H9 (cell line): ENCODE measurements at regions not wholly inside any gene's neighbourhood (a gene's known extent, or its start where the extent isn't known, plus 50 kb on each side); places are given as distances from the start of the nearest gene placed in this dataset.

ENCODE experiments used
- DNase-seq: peaks from one replicate; pipeline ENCODE4 v3.0.0-alpha.2; 2017
- H2AFZ ChIP-seq: one replicate; pipeline ENCODE4 v1.6.1; 2013; ENCODE audit warnings: mild to moderate bottlenecking, low read length, control low read depth, moderate library complexity
- H2AK5ac ChIP-seq: 2 replicates; pipeline ENCODE4 v1.6.1; 2013; ENCODE audit warnings: low read length, control low read depth, mixed read lengths; ENCODE audit not compliant: insufficient read length
- H2BK120ac ChIP-seq: one replicate; pipeline ENCODE4 v1.6.1; 2013; ENCODE audit warnings: low read depth, mild to moderate bottlenecking, low read length, control low read depth, inconsistent platforms; ENCODE audit not compliant: poor library complexity, severe bottlenecking
- H2BK12ac ChIP-seq: 2 replicates; pipeline ENCODE4 v1.6.1; 2013; ENCODE audit warnings: low read length, control low read depth, mixed read lengths, low read depth; ENCODE audit not compliant: insufficient read length
- H2BK15ac ChIP-seq: 2 replicates; pipeline ENCODE4 v1.6.1; 2013; ENCODE audit warnings: low read depth, low read length, control low read depth
- H2BK20ac ChIP-seq: one replicate; pipeline ENCODE4 v1.6.1; 2013; ENCODE audit warnings: low read depth, mild to moderate bottlenecking, low read length, control low read depth, inconsistent platforms; ENCODE audit not compliant: poor library complexity, severe bottlenecking
- H2BK5ac ChIP-seq: 2 replicates; pipeline ENCODE4 v1.6.1; 2013; ENCODE audit warnings: low read length, control low read depth, mixed read lengths; ENCODE audit not compliant: insufficient read length
- H3K14ac ChIP-seq: 2 replicates; pipeline ENCODE4 v1.6.1; 2013; ENCODE audit warnings: low read length, control low read depth; ENCODE audit not compliant: insufficient read depth
- H3K18ac ChIP-seq: 2 replicates; pipeline ENCODE4 v1.6.1; 2013; ENCODE audit warnings: low read depth, mild to moderate bottlenecking, mixed read lengths, low read length, control low read depth; ENCODE audit not compliant: insufficient read length
- H3K23ac ChIP-seq: 2 replicates; pipeline ENCODE4 v1.6.1; 2013; ENCODE audit warnings: low read length, control low read depth, mixed read lengths, low read depth; ENCODE audit not compliant: insufficient read length
- H3K23me2 ChIP-seq: 2 replicates; pipeline ENCODE4 v1.6.1; 2013; ENCODE audit warnings: low read depth, mild to moderate bottlenecking, mixed read lengths, low read length, control low read depth; ENCODE audit not compliant: insufficient read length, poor library complexity, severe bottlenecking
- H3K27ac ChIP-seq: 2 replicates; pipeline ENCODE4 v1.5.1; 2013; ENCODE audit warnings: low read length, control low read depth, mixed read lengths, low read depth; ENCODE audit not compliant: insufficient read length
- H3K27me3 ChIP-seq: 2 replicates; pipeline ENCODE4 v1.6.1; 2013; ENCODE audit warnings: low read length, control low read depth, inconsistent platforms; ENCODE audit not compliant: insufficient read depth
- H3K4ac ChIP-seq: 2 replicates; pipeline ENCODE4 v1.6.1; 2013; ENCODE audit warnings: low read depth, mild to moderate bottlenecking, control low read depth, inconsistent platforms, low read length, moderate library complexity
- H3K4me1 ChIP-seq: 2 replicates; pipeline ENCODE4 v1.6.1; 2013; ENCODE audit warnings: low read length, control low read depth, inconsistent platforms; ENCODE audit not compliant: insufficient read depth
- H3K4me2 ChIP-seq: 2 replicates; pipeline ENCODE4 v1.6.1; 2013; ENCODE audit warnings: low read length, control low read depth, mixed read lengths; ENCODE audit not compliant: insufficient read length, insufficient read depth
- H3K56ac ChIP-seq: 2 replicates; pipeline ENCODE4 v1.6.1; 2013; ENCODE audit warnings: low read depth, mild to moderate bottlenecking, mixed read lengths, low read length, control low read depth; ENCODE audit not compliant: insufficient read length
- H3K79me1 ChIP-seq: 2 replicates; pipeline ENCODE4 v1.6.1; 2013; ENCODE audit warnings: low read depth, mild to moderate bottlenecking, moderate library complexity, low read length, control low read depth, inconsistent platforms; ENCODE audit not compliant: insufficient read depth, poor library complexity, severe bottlenecking
- H3K79me2 ChIP-seq: 2 replicates; pipeline ENCODE4 v1.6.1; 2013; ENCODE audit warnings: low read length, control low read depth, inconsistent platforms; ENCODE audit not compliant: insufficient read depth
- H3K9ac ChIP-seq: 2 replicates; pipeline ENCODE4 v1.6.1; 2013; ENCODE audit warnings: low read length, control low read depth, mixed read lengths; ENCODE audit not compliant: insufficient read length; ENCODE audit errors: extremely low read depth
- H3K9me3 ChIP-seq: one replicate; pipeline ENCODE4 v1.6.1; 2013; ENCODE audit warnings: low read depth, low read length, inconsistent platforms; ENCODE audit not compliant: control insufficient read depth
- H3T11ph ChIP-seq: one replicate; pipeline ENCODE4 v1.6.1; 2013; ENCODE audit warnings: mild to moderate bottlenecking, low read length, control low read depth, inconsistent platforms
- H4K20me1 ChIP-seq: one replicate; pipeline ENCODE4 v1.6.1; 2013; ENCODE audit not compliant: control insufficient read depth, insufficient read length, insufficient read depth
- H4K5ac ChIP-seq: 2 replicates; pipeline ENCODE4 v1.6.1; 2013; ENCODE audit warnings: low read depth, mild to moderate bottlenecking, mixed read lengths, low read length, control low read depth; ENCODE audit not compliant: insufficient read length
- H4K8ac ChIP-seq: replicated peaks from 2 replicates; pipeline ENCODE4 v1.6.1; 2013; ENCODE audit warnings: low read length, control low read depth, mixed read lengths, low read depth; ENCODE audit not compliant: insufficient read length
- H4K91ac ChIP-seq: 2 replicates; pipeline ENCODE4 v1.6.1; 2013; ENCODE audit warnings: low read depth, mild to moderate bottlenecking, moderate library complexity, mixed read lengths, low read length, control low read depth; ENCODE audit not compliant: insufficient read length
- H3K27ac Mint-ChIP-seq, 3 experiments: 2 replicates in 2 of 3; 3 replicates in 1 of 3; pipeline ENCODE4 v1.8.0; 2020 to 2021; ENCODE audit warnings: mixed read lengths in 3 of 3, mild to moderate bottlenecking in 1 of 3, moderate library complexity in 1 of 3
- H3K27me3 Mint-ChIP-seq: 2 replicates; pipeline ENCODE4 v1.8.0; 2021; ENCODE audit warnings: low read depth, mild to moderate bottlenecking, moderate library complexity, mixed read lengths
- H3K36me3 Mint-ChIP-seq, 3 experiments: 2 replicates in 2 of 3; 3 replicates in 1 of 3; pipeline ENCODE4 v1.8.0; 2020 to 2021; ENCODE audit warnings: low read depth in 3 of 3, mixed read lengths in 3 of 3; ENCODE audit not compliant: insufficient read depth in 1 of 3
- H3K4me1 Mint-ChIP-seq, 2 experiments: 2 replicates each; pipeline ENCODE4 v1.8.0; 2020; ENCODE audit warnings: mixed read lengths in 2 of 2
- H3K4me3 Mint-ChIP-seq, 2 experiments: 2 replicates in 1 of 2; 3 replicates in 1 of 2; pipeline ENCODE4 v1.8.0; 2020 to 2021; ENCODE audit warnings: mild to moderate bottlenecking in 2 of 2, mixed read lengths in 2 of 2, moderate library complexity in 1 of 2
- H3K9me3 Mint-ChIP-seq, 2 experiments: 2 replicates in 1 of 2; 3 replicates in 1 of 2; pipeline ENCODE4 v1.8.0; 2020; ENCODE audit warnings: mild to moderate bottlenecking in 2 of 2, mixed read lengths in 2 of 2, moderate library complexity in 1 of 2
- whole genome bisulfite sequencing: extraction: QIAGEN DNeasy Blood & Tissue Kit; methylation state at CpG from one replicate; pipeline ENCODE4 v1.1.7; 2013; ENCODE audit warnings: missing lambda C conversion rate, low lambda C conversion rate, mixed read lengths; ENCODE audit not compliant: insufficient read length; ENCODE audit errors: extremely low coverage; 5-methylcytosine and 5-hydroxymethylcytosine counted together
- TF ChIP-seq, protein P1 (sequence below): fragments of 200-600 bp; sonication (generic); conservative IDR thresholded peaks from 3 replicates; pipeline ENCODE4 v1.8.0; 2021; ENCODE audit warnings: antibody characterized with exemption, mild to moderate bottlenecking

GRCh38 chr5:38013107-38013506, 173.3 kb upstream of the GDNF start:
- Mint-ChIP-seq H3K4me3 (no peak overlapping the region), H3K4me1 (peaks cover 7% of the 10 kb centered on the region in 2 experiments), H3K27me3 (no peaks in the 10 kb centered on the region), H3K9me3 (no peaks in the 10 kb centered on the region), H3K36me3 (no peaks in the 10 kb centered on the region; a peak in 1 of 7 replicates), H3K27ac (no peak overlapping the region)
- H2BK15ac ChIP-seq: no peak overlapping the region
- no peak overlapping the region for H4K5ac ChIP-seq
- no peak overlapping the region for H2AFZ ChIP-seq
- H3K4me1 ChIP-seq: no peaks in the 10 kb centered on the region
- TF ChIP-seq, protein P1, sequence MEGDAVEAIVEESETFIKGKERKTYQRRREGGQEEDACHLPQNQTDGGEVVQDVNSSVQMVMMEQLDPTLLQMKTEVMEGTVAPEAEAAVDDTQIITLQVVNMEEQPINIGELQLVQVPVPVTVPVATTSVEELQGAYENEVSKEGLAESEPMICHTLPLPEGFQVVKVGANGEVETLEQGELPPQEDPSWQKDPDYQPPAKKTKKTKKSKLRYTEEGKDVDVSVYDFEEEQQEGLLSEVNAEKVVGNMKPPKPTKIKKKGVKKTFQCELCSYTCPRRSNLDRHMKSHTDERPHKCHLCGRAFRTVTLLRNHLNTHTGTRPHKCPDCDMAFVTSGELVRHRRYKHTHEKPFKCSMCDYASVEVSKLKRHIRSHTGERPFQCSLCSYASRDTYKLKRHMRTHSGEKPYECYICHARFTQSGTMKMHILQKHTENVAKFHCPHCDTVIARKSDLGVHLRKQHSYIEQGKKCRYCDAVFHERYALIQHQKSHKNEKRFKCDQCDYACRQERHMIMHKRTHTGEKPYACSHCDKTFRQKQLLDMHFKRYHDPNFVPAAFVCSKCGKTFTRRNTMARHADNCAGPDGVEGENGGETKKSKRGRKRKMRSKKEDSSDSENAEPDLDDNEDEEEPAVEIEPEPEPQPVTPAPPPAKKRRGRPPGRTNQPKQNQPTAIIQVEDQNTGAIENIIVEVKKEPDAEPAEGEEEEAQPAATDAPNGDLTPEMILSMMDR: no peak
- no peak overlapping the region for H3K23ac ChIP-seq
- H3K4me2 ChIP-seq: no peak overlapping the region
- H3K18ac ChIP-seq: no peak overlapping the region
- no peak for DNase-seq
- H2BK5ac ChIP-seq: no peak overlapping the region
- no peak overlapping the region for H3K9ac ChIP-seq
- no peak overlapping the region for H3K56ac ChIP-seq
- no CpG with 5 or more reads among the region's 3 CpGs for WGBS
- H3K27ac ChIP-seq: no peak overlapping the region
- H2BK20ac ChIP-seq: no peak overlapping the region
- no peak overlapping the region for H2AK5ac ChIP-seq
- H3K4ac ChIP-seq: no peak overlapping the region
- no peak overlapping the region for H4K91ac ChIP-seq
- H3K79me1 ChIP-seq: no peaks in the 10 kb centered on the region
- H3K14ac ChIP-seq: no peak overlapping the region
- no peaks in the 10 kb centered on the region for H3K27me3 ChIP-seq
- H3K23me2 ChIP-seq: no peaks in the 10 kb centered on the region
- H3K9me3 ChIP-seq: no peaks in the 10 kb centered on the region
- no peak overlapping the region for H2BK120ac ChIP-seq
- H2BK12ac ChIP-seq: no peak overlapping the region
- no peak overlapping the region for H4K8ac ChIP-seq
- no peak overlapping the region for H3T11ph ChIP-seq
- no peaks in the 10 kb centered on the region for H3K79me2 ChIP-seq
- H4K20me1 ChIP-seq: no peaks in the 10 kb centered on the region
